ENCODE measurements at regions not wholly inside any gene's neighbourhood (a gene's known extent, or its start where the extent isn't known, plus 50 kb on each side); places are given as distances from the start of the nearest gene placed in this dataset.

GRCh38 chr18:65358306-65358705 lies 392.5 kb upstream of the CDH7 start:
- Histone ChIP-seq H3K4me1 (ENCODE audit: insufficient read depth) (no peaks in the 10 kb centered on the region), H3K27me3 (replicated peaks; ENCODE audit: insufficient read depth) (no peaks in the 10 kb centered on the region), H3K9me3 (ENCODE audit: low read depth) (peaks cover 6% of the 10 kb centered on the region), H3F3A (ENCODE audit: insufficient read depth) (no peaks in the 10 kb centered on the region), H3K79me2 (ENCODE audit: insufficient read depth) (no peaks in the 10 kb centered on the region), H2AFZ (no peak overlapping the region), H3K36me3 (ENCODE audit: low read depth) (no peaks in the 10 kb centered on the region), H3K9me2 (ENCODE audit: insufficient read depth) (no peaks in the 10 kb centered on the region; the same call in 1 of the 2 replicates), H3K4me2 (ENCODE audit: unreplicated experiment) (no peak overlapping the region), H4K20me1 (ENCODE audit: insufficient read depth) (no peaks in the 10 kb centered on the region), H3K27ac (no peak overlapping the region), H3K4me3 (no peak overlapping the region), H3K9ac (no peak overlapping the region)
- DNase-seq = no peak
- WGBS, 2 experiments (ENCODE audit: low coverage in 1 of 2, low lambda C conversion rate in 2 of 2, missing lambda C conversion rate in 2 of 2) = 20 to 31% methylated on average over 3 of the region's 3 CpGs
- in situ Hi-C loops (cut with MboI) = no loop called here
- TF ChIP-seq EZH2 (IDR thresholded peaks at IDR 0.05; ENCODE audit: insufficient read depth, poor library complexity, severe bottlenecking) = no peak
- TF ChIP-seq EZH2phosphoT487 (IDR thresholded peaks at IDR 0.05; ENCODE audit: insufficient read depth, low read depth) = no peak

DNA sequence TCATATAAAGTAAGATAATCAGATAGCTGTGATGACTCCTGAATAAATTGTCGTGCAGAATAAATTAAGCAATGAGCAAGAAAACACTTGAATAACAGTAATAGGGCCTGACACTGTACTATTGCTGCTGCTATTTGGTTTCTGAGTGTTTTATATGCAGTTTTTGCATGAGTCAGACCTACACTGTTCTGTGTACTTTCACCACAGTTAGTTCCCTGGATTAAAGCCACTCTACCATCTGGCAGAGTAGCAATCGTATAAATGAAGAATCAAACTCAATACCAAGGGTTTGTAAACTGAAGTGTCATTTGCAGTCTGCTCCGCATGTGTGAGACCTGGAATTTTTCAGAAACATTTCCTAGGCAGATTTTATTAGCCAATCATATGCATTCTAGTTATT lies 398.6 kb upstream of the CDH7 start:
- no peak for DNase-seq
- Histone ChIP-seq H3K9ac (no peak overlapping the region), H3K4me1 (ENCODE audit: insufficient read depth) (no peaks in the 10 kb centered on the region), H3K36me3 (ENCODE audit: low read depth) (no peaks in the 10 kb centered on the region), H3F3A (ENCODE audit: insufficient read depth) (no peaks in the 10 kb centered on the region), H3K9me2 (ENCODE audit: insufficient read depth) (no peaks in the 10 kb centered on the region; the same call in 1 of the 2 replicates), H3K79me2 (ENCODE audit: insufficient read depth) (no peaks in the 10 kb centered on the region), H3K4me3 (no peak overlapping the region), H4K20me1 (ENCODE audit: insufficient read depth) (no peaks in the 10 kb centered on the region), H3K4me2 (ENCODE audit: unreplicated experiment) (no peak overlapping the region), H3K9me3 (ENCODE audit: low read depth) (peaks cover 6% of the 10 kb centered on the region), H2AFZ (no peak overlapping the region), H3K27ac (no peak overlapping the region), H3K27me3 (replicated peaks; ENCODE audit: insufficient read depth) (no peaks in the 10 kb centered on the region)
- WGBS, 2 experiments (ENCODE audit: low coverage in 1 of 2, low lambda C conversion rate in 2 of 2, missing lambda C conversion rate in 2 of 2) = 4 to 7% methylated on average over 3 of the region's 3 CpGs
- TF ChIP-seq EZH2phosphoT487 (IDR thresholded peaks at IDR 0.05; ENCODE audit: insufficient read depth, low read depth) (no peak), EZH2 (IDR thresholded peaks at IDR 0.05; ENCODE audit: insufficient read depth, poor library complexity, severe bottlenecking) (no peak)
- in situ Hi-C loops (cut with MboI) = no loop called here

DNA sequence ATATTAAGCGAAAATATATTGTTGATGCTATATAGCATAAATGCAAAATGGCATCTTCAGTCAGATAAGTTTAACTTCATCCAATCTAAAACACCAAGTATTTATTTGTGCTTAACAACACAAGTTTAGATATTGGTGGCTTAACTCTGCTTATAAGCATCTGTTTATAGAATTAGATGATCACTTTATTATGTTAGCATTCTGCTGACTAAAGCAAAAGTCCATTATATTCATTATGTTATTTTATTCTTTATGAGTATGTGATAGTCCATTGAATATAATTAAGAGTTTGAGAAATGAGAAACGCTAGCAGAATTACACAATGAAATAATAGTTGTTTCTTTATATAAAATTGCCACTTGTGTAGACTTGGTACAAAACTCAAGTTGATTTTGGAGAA lies 401.2 kb upstream of the CDH7 start:
- DNase-seq = no peak
- WGBS, 2 experiments (ENCODE audit: low coverage in 1 of 2, low lambda C conversion rate in 2 of 2, missing lambda C conversion rate in 2 of 2) = 16 to 17% methylated on average over 2 of the region's 2 CpGs
- Histone ChIP-seq H3K79me2 (ENCODE audit: insufficient read depth) (no peaks in the 10 kb centered on the region), H2AFZ (no peak overlapping the region), H3K4me2 (ENCODE audit: unreplicated experiment) (no peak overlapping the region), H3K9ac (no peak overlapping the region), H3K27ac (no peak overlapping the region), H3K9me3 (ENCODE audit: low read depth) (no peaks in the 10 kb centered on the region), H4K20me1 (ENCODE audit: insufficient read depth) (no peaks in the 10 kb centered on the region), H3K27me3 (replicated peaks; ENCODE audit: insufficient read depth) (no peaks in the 10 kb centered on the region), H3K36me3 (ENCODE audit: low read depth) (no peaks in the 10 kb centered on the region), H3K9me2 (ENCODE audit: insufficient read depth) (no peaks in the 10 kb centered on the region), H3K4me1 (ENCODE audit: insufficient read depth) (no peaks in the 10 kb centered on the region), H3F3A (ENCODE audit: insufficient read depth) (no peaks in the 10 kb centered on the region), H3K4me3 (no peak overlapping the region)
- in situ Hi-C loops (cut with MboI) = no loop called here
- no peak for TF ChIP-seq EZH2 (IDR thresholded peaks at IDR 0.05; ENCODE audit: insufficient read depth, poor library complexity, severe bottlenecking)
- TF ChIP-seq EZH2phosphoT487 (IDR thresholded peaks at IDR 0.05; ENCODE audit: insufficient read depth, low read depth) = no peak

DNA sequence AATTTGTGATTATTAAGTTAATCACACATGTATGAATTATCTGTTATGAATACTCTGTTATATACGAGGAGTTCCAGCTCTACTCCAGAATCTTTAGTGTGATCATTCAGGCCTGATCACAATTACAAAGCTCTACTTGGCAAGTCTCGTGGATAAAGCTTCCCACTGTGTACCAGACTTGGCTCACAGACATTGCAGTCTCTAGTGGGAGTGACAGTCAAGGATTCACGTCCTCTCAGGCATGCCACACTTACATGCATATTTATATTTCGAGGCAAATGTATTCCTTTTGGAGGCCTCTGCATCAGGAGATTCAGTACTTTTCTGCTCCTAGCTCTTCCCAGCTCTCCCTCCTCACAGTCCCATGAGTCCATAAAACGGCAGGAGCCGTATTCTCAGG lies 403.4 kb upstream of the CDH7 start:
- Histone ChIP-seq H2AFZ (no peak overlapping the region), H3K79me2 (ENCODE audit: insufficient read depth) (no peaks in the 10 kb centered on the region), H3K9me2 (ENCODE audit: insufficient read depth) (no peaks in the 10 kb centered on the region), H3K27me3 (replicated peaks; ENCODE audit: insufficient read depth) (no peaks in the 10 kb centered on the region), H4K20me1 (ENCODE audit: insufficient read depth) (no peaks in the 10 kb centered on the region), H3F3A (ENCODE audit: insufficient read depth) (no peaks in the 10 kb centered on the region), H3K27ac (no peak overlapping the region), H3K36me3 (ENCODE audit: low read depth) (no peaks in the 10 kb centered on the region), H3K9me3 (ENCODE audit: low read depth) (no peaks in the 10 kb centered on the region), H3K9ac (no peak overlapping the region), H3K4me1 (ENCODE audit: insufficient read depth) (no peaks in the 10 kb centered on the region), H3K4me3 (no peak overlapping the region), H3K4me2 (ENCODE audit: unreplicated experiment) (no peak overlapping the region)
- TF ChIP-seq EZH2 (IDR thresholded peaks at IDR 0.05; ENCODE audit: insufficient read depth, poor library complexity, severe bottlenecking) = no peak
- TF ChIP-seq EZH2phosphoT487 (IDR thresholded peaks at IDR 0.05; ENCODE audit: insufficient read depth, low read depth) = no peak
- in situ Hi-C loops (cut with MboI) = no loop called here
- no peak for DNase-seq
- 5 to 6% methylated on average over 6 of the region's 6 CpGs for WGBS, 2 experiments (ENCODE audit: low coverage in 1 of 2, low lambda C conversion rate in 2 of 2, missing lambda C conversion rate in 2 of 2)

DNA sequence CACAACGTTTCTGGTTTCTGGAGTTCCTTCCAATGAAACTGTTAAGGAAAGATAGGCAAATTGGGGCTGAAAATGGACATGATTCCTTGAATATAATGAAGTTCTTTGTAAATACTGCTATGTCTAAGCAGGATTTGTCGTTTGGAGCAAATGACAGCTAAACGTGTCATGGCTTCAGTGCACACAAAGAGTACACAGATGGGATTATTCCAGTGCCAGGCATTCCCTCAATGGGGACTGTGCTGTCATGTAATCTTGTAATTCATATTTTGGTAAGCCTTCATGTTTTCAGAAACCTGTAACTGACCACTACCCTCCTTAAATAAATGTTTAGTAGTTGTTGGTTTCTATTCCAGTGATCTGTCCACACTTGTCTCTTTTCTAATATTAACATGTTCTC lies 404.7 kb upstream of the CDH7 start:
- H3F3A ChIP-seq (ENCODE audit: insufficient read depth) = no peaks in the 10 kb centered on the region
- H2AFZ ChIP-seq = no peak overlapping the region
- H3K4me1 ChIP-seq (ENCODE audit: insufficient read depth) = no peaks in the 10 kb centered on the region
- H3K36me3 ChIP-seq (ENCODE audit: low read depth) = no peaks in the 10 kb centered on the region
- no peak overlapping the region for H3K4me3 ChIP-seq
- in situ Hi-C loops (cut with MboI) = no loop called here
- TF ChIP-seq EZH2phosphoT487 (IDR thresholded peaks at IDR 0.05; ENCODE audit: insufficient read depth, low read depth) (no peak), EZH2 (IDR thresholded peaks at IDR 0.05; ENCODE audit: insufficient read depth, poor library complexity, severe bottlenecking) (no peak)
- no peaks in the 10 kb centered on the region for H3K27me3 ChIP-seq (replicated peaks; ENCODE audit: insufficient read depth)
- no peaks in the 10 kb centered on the region for H3K9me3 ChIP-seq (ENCODE audit: low read depth)
- 21 to 26% methylated on average over 3 of the region's 3 CpGs for WGBS, 2 experiments (ENCODE audit: low coverage in 1 of 2, low lambda C conversion rate in 2 of 2, missing lambda C conversion rate in 2 of 2)
- no peak overlapping the region for H3K4me2 ChIP-seq (ENCODE audit: unreplicated experiment)
- no peak overlapping the region for H3K27ac ChIP-seq
- no peaks in the 10 kb centered on the region for H3K79me2 ChIP-seq (ENCODE audit: insufficient read depth)
- no peaks in the 10 kb centered on the region for H4K20me1 ChIP-seq (ENCODE audit: insufficient read depth)
- no peaks in the 10 kb centered on the region for H3K9me2 ChIP-seq (ENCODE audit: insufficient read depth)
- DNase-seq = no peak
- H3K9ac ChIP-seq = no peak overlapping the region

All from GM23248 (cell line).